D721Med (cell line): ENCODE measurements at regions not wholly inside any gene's neighbourhood (a gene's known extent, or its start where the extent isn't known, plus 50 kb on each side); places are given as distances from the start of the nearest gene placed in this dataset.

Experiments
- DNase-seq: peaks from one replicate; pipeline ENCODE4 v3.0.0; 2011; ENCODE audit warnings: low spot score; ENCODE audit not compliant: insufficient read length
- FAIRE-seq: peaks from 2 replicates; lab custom pipeline; 2011; peaks lifted over from hg19 to GRCh38; lab: Jason Lieb, UNC
- CTCF ChIP-seq: IDR thresholded peaks from 2 replicates; pipeline ENCODE4 v1.5.1; 2012; ENCODE audit warnings: mild to moderate bottlenecking, control low read depth; ENCODE audit not compliant: insufficient read depth; ENCODE audit errors: missing control alignments

DNA sequence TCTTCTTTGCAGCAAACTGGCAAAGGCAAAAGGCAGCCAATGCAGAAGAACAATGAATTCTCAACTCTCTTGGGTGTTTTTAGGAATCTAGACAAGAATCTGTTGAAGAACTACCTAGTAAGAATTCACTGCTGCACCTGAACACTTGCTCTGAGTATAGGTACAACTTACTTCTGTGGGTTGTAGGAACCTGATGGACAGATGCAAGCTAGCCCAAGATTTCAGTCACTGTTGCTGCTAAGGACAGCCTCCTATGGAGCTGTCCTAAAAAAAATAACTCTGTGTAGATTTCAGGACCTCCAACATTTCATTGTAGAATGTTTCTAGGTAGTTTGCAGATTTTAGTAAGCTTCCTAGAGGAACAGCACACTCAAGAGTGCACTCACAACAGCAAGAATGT, 363.5 kb downstream of the CBLN2 start:
- no peak for DNase-seq
- FAIRE-seq, result peak; percentile 44
- no peak for TF ChIP-seq CTCF

- FAIRE-seq, result peak; percentile 75
- DNase-seq, result no peak
- TF ChIP-seq CTCF, result no peak
Observed at GRCh38 chr18:72174972-72175649, 369.0 kb downstream of the CBLN2 start.

GRCh38 chr18:72171596-72171995, 372.5 kb downstream of the CBLN2 start:
- DNase-seq, result no peak
- peak; percentile 82 for FAIRE-seq
- no peak for TF ChIP-seq CTCF

GRCh38 chr18:72161691-72162090, 382.5 kb downstream of the CBLN2 start:
- DNase-seq (no peak), FAIRE-seq (no peak)
- no peak for TF ChIP-seq CTCF

DNA sequence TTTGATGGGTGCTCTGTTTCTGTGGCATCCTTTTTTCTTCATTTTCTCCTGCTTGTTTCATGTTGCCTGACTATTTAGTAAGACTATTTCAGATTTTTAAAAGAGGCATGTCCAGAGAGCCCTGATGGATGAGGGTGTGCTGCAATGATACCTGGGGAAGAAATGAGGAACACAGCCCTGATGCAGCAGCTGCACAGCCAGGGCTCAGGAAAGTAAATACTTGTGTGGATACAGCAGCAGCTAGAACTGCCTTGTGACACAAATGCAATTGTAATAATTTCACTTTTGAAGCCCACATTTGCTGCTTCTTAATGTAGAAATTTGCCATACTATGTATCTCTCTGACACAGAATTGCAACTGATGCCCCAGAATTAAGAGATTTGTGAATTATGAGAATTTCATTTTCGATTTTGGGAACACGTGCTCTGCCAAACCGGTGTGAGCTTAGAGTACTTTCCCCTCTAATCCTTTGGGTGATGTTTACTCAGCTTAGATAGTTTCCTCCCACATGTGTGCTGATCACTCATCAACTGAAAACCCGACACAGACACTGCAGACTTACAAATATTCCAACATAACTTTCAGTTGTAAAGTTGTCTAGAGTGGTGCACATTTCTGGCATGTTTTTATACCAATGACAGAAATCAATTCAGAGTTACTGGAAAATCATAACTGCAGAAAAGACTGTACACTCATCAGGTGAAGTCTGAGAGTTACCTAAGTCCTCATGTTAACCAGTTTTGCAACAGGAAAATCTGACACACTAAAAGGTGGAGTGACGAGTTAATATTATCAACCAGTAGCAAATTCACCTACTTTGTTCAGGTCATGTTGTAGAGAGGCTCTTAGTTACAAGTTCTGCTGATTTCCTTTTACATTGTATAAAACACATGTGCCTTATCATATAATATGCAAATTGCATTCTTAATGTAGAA, 383.4 kb downstream of the CBLN2 start:
- DNase-seq (no peak), FAIRE-seq (peak; percentile 98)
- no peak for TF ChIP-seq CTCF

DNA sequence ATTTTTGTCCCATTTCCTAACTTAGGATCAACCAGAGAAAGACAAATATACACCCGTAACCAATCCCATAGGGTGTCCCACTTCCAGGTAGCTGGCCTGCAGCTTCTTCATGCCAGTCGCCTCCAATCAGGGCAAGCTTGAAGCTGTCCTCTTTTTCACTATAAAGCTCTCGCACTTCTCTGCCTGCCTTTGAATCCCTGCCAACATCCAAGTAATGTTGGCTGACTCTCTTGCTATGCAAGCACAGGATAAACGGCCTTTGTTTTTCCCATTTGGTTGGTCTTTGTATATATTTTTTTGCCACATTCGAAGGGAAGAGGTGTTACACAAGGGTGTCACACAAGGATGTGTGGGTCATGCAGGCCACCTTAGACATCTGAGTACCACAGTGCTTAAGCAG, 388.8 kb downstream of the CBLN2 start:
- FAIRE-seq (no peak), DNase-seq (no peak)
- no peak for TF ChIP-seq CTCF
